ENCODE measurements at regions not wholly inside any gene's neighbourhood (a gene's known extent, or its start where the extent isn't known, plus 50 kb on each side); places are given as distances from the start of the nearest gene placed in this dataset.

DNA sequence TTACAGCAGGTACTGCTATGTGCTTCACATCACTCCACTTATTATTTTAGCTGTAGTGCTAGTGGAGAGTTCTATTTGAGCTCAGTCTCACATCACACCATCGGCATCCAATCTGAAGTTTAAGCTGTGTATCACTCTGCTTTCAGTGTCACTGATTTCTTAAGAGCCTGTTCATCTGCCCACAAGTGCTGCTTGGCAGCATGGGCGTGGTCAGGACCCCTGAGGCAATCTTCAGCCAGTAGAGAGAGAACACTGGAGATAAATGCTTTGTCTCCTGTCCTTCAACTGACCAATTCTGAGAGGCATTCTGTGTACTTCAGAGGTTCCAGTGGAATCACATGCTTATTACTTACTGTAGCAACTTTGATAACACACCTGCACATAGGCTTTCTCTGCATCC lies 728.8 kb downstream of the RPS29 start:
- H3K4me3 ChIP-seq (ENCODE audit: low read depth, low read length): no peak overlapping the region
- TF ChIP-seq, protein P1, sequence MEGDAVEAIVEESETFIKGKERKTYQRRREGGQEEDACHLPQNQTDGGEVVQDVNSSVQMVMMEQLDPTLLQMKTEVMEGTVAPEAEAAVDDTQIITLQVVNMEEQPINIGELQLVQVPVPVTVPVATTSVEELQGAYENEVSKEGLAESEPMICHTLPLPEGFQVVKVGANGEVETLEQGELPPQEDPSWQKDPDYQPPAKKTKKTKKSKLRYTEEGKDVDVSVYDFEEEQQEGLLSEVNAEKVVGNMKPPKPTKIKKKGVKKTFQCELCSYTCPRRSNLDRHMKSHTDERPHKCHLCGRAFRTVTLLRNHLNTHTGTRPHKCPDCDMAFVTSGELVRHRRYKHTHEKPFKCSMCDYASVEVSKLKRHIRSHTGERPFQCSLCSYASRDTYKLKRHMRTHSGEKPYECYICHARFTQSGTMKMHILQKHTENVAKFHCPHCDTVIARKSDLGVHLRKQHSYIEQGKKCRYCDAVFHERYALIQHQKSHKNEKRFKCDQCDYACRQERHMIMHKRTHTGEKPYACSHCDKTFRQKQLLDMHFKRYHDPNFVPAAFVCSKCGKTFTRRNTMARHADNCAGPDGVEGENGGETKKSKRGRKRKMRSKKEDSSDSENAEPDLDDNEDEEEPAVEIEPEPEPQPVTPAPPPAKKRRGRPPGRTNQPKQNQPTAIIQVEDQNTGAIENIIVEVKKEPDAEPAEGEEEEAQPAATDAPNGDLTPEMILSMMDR (conservative IDR thresholded peaks at IDR 0.05; ENCODE audit: low read depth, low read length): no peak
- DNase-seq (ENCODE audit: low read depth): no peak

DNA sequence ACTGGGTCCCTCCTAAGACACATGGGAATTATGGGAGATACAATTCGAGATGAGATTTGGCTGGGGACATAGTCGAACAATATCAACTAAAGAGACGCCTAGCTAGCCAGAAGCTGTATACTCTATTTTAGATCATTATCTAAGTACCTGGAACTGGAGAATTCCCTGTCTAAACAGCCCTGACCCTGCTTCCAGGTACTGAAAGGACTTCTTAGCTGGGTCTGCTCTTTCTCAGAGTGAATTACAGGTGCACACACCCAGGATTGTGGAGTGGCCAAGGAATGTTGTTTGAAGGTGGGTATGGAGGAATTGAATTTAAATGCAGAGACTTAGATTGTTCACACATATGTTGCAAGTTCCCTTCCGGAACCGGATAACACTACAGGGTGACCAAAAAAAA lies 733.0 kb downstream of the RPS29 start:
- DNase-seq (ENCODE audit: low read depth): no peak
- TF ChIP-seq, protein P1 (conservative IDR thresholded peaks at IDR 0.05; ENCODE audit: low read depth, low read length): no peak
- H3K4me3 ChIP-seq (ENCODE audit: low read depth, low read length): no peak overlapping the region

DNA sequence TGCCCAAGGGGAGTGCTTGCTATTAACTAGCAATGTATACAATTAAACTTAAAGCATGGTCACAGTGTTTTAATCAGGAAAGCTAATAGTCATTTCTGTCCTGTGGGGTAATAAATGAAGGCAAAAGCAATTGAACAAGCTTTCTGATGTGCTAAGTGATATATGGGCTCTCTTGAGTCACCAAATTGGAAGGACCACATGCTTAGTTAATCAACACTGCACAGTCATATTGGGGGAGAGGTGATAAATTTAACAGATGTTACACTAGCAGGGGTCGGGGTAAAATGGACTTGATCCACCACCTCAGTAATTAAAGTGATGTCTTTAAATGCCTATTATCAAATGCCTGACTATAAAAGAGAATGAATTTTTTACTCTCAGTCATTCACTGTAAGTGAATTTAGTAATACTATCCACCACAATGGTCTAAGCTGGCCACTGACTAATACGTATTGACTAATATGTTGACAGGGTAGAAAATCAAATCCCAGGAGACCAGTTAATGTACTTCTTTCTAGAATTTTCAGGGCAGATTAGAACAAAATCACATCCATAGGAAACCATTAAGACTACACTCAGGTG lies 736.3 kb downstream of the RPS29 start:
- no peak for DNase-seq (ENCODE audit: low read depth)
- TF ChIP-seq, protein P1 (conservative IDR thresholded peaks at IDR 0.05; ENCODE audit: low read depth, low read length): no peak
- no peak overlapping the region for H3K4me3 ChIP-seq (ENCODE audit: low read depth, low read length)

DNA sequence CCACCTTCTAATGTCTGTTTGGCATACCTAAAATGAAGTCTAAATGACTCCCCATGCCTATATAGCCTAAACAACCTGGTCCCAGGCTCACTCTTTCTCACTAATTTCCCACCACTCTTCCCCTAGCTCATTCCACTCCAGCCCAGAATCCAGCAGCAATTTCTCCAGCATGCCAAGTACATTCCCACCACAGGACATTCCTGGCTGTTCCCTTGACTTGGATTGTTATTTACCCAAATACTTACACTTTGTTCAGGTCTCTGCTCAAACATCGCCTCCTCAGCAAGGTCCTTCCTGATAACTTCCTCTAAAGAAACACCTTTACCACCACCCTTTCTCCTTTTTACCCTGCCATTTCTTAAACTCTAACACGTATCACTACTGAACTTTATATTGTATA lies 743.4 kb downstream of the RPS29 start:
- no peak overlapping the region for H3K4me3 ChIP-seq (ENCODE audit: low read depth, low read length)
- TF ChIP-seq, protein P1 (conservative IDR thresholded peaks at IDR 0.05; ENCODE audit: low read depth, low read length): no peak
- DNase-seq (ENCODE audit: low read depth): no peak

DNA sequence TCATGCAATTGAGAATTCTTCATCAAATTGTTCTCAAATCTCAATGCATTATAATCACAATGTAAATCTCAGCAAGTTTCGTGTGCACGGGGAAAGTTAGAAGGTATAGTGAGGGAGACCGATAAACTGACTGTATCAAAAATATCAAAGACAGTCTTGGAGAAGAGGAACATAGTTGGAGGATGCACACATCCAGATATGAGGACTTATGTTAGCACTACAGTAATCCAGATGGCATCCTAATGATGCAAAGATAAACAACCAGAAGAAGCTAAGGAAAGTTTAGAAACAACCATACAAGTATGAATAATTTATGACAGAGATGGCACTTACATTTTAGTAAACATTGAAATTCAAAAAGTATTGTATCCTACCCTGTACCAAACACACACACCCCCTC lies 760.1 kb downstream of the RPS29 start:
- H3K4me3 ChIP-seq (ENCODE audit: low read depth, low read length): no peak overlapping the region
- TF ChIP-seq, protein P1 (conservative IDR thresholded peaks at IDR 0.05; ENCODE audit: low read depth, low read length): no peak
- no peak for DNase-seq (ENCODE audit: low read depth)

DNA sequence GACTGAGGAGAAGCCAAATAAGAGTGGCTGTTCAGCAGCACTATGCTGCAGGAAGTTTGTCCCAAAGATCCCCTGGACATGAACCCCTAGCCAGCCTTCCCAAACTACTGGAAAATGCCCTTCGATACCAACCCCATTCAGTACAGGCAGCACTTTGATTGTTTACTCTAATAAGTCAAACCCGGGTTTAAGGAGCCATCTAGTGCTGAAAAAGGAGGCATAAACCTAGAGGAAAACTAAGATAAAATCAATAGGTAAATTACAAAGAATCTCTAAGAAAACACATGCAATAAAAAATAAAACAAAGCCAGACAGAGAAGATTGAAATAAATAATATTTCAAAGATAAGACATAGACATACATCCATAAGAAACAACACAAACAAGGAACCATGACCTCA lies 771.6 kb downstream of the RPS29 start:
- TF ChIP-seq, protein P1 (conservative IDR thresholded peaks at IDR 0.05; ENCODE audit: low read depth, low read length): no peak
- no peak overlapping the region for H3K4me3 ChIP-seq (ENCODE audit: low read depth, low read length)
- no peak for DNase-seq (ENCODE audit: low read depth)

DNA sequence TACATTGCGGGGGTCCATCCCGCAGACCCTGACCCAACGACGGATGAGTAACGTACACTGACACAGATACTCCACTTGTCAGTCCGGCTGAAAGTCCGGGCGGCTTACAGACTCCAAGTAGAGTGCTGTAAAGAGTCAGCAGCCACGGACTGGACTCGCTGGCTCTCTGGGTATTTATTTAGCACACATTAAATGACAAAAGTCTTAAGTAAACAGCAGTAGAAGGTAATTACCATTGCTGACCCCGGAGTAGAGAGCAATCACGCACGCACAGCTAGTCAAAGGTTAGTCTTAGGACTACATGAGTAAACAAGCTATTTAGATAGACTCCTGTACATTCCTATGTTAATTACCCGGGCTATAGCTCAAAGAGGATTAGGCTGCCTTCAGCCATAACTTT lies 780.9 kb downstream of the RPS29 start:
- H3K4me3 ChIP-seq (ENCODE audit: low read depth, low read length): no peak overlapping the region
- DNase-seq (ENCODE audit: low read depth): no peak
- TF ChIP-seq, protein P1 (conservative IDR thresholded peaks at IDR 0.05; ENCODE audit: low read depth, low read length): no peak
